ENCODE measurements at regions not wholly inside any gene's neighbourhood (a gene's known extent, or its start where the extent isn't known, plus 50 kb on each side); places are given as distances from the start of the nearest gene placed in this dataset.
"Not testable (repeated sequence)": the region's sequence is repeated elsewhere in the genome, so short reads cannot be mapped to it uniquely, and the experiment has no call there.

- TF ChIP-seq GATA1 (IDR thresholded peaks at IDR 0.05; ENCODE audit: low read depth, low read length); POLR2A (IDR thresholded peaks at IDR 0.05; ENCODE audit: low read length): not testable (repeated sequence)
These were observed 144.0 kb downstream of the LAT start for GRCh38 chr16:29128732-29129457.
